GM10266 (cell line): ENCODE measurements at regions not wholly inside any gene's neighbourhood (a gene's known extent, or its start where the extent isn't known, plus 50 kb on each side); places are given as distances from the start of the nearest gene placed in this dataset.

ENCODE experiments used
- DNase-seq: peaks from one replicate; pipeline ENCODE4 v3.0.0; 2012; ENCODE audit errors: extremely low spot score
- CTCF ChIP-seq: IDR thresholded peaks from 2 replicates; pipeline ENCODE4 v1.5.1; 2012; ENCODE audit warnings: mild to moderate bottlenecking, low read depth; ENCODE audit not compliant: control insufficient read depth, insufficient read depth; ENCODE audit errors: missing control alignments

- TF ChIP-seq CTCF, result no peak
- no peak for DNase-seq
Observed at GRCh38 chr7:25672496-25672895, 444.2 kb upstream of the NPVF start.

GRCh38 chr7:25675789-25676474 is 447.6 kb upstream of the NPVF start:
- DNase-seq, result no peak

GRCh38 chr7:25677595-25677994 is 449.3 kb upstream of the NPVF start:
- no peak for TF ChIP-seq CTCF
- no peak for DNase-seq

More at GRCh38 chr7:25675789-25676474, 447.6 kb upstream of the NPVF start:
- TF ChIP-seq CTCF, result no peak

- no peak for DNase-seq
- TF ChIP-seq CTCF, result no peak
Observed at GRCh38 chr7:25678215-25678614, 449.9 kb upstream of the NPVF start.

GRCh38 chr7:25680636-25681035 is 452.4 kb upstream of the NPVF start:
- no peak for DNase-seq
- TF ChIP-seq CTCF, result no peak

- no peak for DNase-seq
Observed at GRCh38 chr7:25684360-25684759, 456.1 kb upstream of the NPVF start.

More at GRCh38 chr7:25684360-25684759, 456.1 kb upstream of the NPVF start:
- TF ChIP-seq CTCF, result no peak
